DMS153 (cell line): ENCODE measurements at regions not wholly inside any gene's neighbourhood (a gene's known extent, or its start where the extent isn't known, plus 50 kb on each side); places are given as distances from the start of the nearest gene placed in this dataset.
"Not testable (repeated sequence)": the region's sequence is repeated elsewhere in the genome, so short reads cannot be mapped to it uniquely, and the experiment has no call there.

Experiments
- DNase-seq: peaks from one replicate; lab custom pipeline; 2025; lab: John Stamatoyannopoulos, UW

GRCh38 chr5:78726571-78726970 lies 78.0 kb upstream of the LHFPL2 start:
- no peak for DNase-seq

DNA sequence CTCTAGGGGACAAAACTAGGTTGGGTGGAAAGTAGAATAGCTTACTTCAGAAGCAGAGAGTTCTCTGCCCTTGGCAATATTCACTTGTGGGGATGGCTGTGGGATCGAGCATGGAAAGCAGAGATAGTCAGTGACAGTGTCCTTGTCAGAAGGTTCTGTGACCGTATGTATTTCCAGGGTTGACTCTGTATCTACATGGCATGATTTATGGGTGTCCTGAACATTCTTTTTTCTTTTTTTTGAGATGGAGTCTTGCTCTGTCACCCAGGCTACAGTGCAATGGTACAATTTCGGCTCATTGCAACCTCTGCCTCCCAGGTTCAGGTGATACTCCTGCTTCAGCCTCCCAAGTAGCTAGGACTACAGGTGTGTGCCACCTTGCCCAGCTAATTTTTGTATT lies 77.4 kb upstream of the LHFPL2 start:
- DNase-seq: no peak

GRCh38 chr5:78724061-78724460 lies 75.5 kb upstream of the LHFPL2 start:
- no peak for DNase-seq

- DNase-seq: no peak
Measured at GRCh38 chr5:78720997-78721396, 72.4 kb upstream of the LHFPL2 start.

DNA sequence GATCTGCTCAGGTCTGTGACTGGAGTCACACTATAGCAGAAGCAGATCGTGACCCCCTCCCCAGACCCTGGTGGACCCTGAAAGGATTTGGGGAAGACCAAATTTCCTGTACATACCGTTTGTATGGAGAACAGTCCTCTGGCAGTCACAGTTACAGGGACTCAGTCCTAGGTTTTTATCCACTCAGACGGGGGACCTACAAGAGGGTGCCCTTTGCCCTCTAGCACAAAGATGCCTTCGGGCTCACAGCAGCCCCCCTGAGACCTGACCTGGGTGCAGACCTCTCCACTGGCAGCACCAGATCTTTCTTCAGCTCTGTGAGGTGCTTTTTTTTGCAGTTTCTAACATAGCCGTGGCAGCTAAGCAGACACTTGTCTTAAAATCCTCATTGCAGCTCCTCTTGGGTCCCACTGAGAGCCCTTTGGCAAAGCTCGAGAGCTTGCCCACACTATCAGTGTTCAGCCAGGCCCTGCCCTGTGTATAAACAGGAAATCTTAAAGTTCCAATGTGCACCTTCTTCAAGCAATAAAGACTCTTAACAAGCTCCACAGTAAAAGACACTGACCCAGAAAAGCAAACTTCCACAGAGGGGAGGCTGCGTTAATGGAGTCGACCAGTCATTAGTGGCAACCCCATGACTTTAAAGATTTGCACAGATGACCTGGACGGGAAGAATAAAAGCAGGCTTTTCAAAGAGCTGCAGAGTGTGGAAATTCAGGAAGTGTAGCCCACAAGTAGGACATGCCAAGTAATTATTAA lies 71.8 kb upstream of the LHFPL2 start:
- no peak for DNase-seq

DNA sequence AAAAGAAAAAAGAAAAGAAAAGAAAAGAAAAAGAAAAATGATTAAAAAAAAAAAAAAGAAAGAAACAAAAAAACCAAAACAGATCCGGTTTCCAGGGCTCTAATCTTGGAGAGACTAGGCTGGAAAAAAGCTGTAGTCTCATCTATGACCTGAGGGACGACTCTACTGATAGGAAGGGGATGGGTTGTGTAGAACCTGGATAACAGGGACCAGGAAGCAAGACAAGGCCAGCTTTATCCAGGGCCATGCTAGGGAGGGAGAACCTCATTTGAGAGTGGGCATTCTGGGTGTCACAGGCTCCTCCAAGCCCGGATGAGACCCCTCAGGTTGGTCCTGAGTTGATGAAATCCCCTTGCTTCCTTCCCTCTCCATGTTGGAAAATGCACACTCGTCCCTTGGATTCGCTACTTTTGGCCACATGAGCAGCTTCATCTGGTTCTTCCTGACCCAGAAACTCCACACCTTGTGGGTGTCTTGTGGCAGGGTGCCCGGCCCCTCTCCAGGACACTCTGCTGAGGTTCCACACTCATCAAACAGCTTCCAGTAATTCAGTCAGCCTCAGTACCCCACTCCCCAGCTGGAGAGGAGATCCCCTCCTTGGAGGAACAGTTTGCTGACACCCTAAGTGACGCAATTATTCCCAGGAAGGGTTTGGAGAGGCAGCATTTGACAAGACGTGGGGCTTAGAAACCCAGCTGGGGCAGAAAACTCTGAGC lies 71.1 kb upstream of the LHFPL2 start:
- DNase-seq: no peak

GRCh38 chr5:78718824-78719223 lies 70.3 kb upstream of the LHFPL2 start:
- DNase-seq: no peak

GRCh38 chr5:78717674-78718584 lies 69.4 kb upstream of the LHFPL2 start:
- DNase-seq: peak; percentile 34

DNA sequence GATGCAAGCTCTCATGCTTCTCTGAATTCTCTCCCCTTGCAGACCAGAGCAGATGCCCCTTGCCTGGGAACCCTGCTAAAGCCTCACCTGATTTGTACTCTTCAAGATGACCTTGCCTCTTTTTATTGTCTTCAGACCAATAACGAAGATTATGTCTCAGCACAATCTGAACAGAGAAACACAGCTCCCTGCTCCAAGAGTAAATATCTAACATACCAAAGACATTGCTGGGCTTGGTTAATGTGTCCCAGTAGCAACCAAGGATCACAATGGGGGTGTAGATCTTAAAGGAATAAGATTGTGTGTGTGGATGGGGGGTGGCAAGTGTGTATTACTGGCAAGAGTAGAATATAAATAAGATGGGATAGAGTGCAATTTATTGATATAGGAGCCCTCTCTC lies 67.6 kb upstream of the LHFPL2 start:
- DNase-seq: no peak

DNA sequence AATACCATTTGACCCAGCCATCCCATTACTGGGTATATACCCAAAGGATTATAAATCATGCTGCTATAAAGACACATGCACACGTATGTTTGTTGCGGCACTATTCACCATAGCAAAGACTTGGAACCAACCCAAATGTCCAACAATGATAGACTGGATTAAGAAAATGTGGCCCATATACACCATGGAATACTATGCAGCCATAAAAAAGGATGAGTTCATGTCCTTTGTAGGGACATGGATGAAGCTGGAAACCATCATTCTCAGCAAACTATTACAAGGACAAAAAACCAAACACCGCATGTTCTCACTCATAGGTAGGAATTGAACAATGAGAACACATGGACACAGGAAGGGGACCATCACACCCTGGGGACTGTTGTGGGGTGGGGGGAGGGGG lies 66.8 kb upstream of the LHFPL2 start:
- not testable (repeated sequence) for DNase-seq

DNA sequence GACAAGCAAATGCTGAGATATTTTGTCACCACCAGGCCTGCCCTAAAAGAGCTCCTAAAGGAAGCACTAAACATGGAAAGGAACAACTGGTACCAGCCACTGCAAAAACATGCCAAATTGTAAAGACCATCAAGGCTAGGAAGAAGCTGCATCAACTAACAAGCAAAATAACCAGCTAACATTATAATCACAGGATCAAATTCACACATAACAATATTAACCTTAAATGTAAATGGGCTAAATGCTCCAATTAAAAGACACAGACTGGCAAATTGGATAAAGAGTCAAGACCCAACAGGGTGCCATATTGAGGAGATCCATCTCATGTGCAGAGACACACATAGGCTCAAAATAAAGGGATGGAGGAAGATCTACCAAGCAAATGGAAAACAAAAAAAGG lies 63.1 kb upstream of the LHFPL2 start:
- not testable (repeated sequence) for DNase-seq

DNA sequence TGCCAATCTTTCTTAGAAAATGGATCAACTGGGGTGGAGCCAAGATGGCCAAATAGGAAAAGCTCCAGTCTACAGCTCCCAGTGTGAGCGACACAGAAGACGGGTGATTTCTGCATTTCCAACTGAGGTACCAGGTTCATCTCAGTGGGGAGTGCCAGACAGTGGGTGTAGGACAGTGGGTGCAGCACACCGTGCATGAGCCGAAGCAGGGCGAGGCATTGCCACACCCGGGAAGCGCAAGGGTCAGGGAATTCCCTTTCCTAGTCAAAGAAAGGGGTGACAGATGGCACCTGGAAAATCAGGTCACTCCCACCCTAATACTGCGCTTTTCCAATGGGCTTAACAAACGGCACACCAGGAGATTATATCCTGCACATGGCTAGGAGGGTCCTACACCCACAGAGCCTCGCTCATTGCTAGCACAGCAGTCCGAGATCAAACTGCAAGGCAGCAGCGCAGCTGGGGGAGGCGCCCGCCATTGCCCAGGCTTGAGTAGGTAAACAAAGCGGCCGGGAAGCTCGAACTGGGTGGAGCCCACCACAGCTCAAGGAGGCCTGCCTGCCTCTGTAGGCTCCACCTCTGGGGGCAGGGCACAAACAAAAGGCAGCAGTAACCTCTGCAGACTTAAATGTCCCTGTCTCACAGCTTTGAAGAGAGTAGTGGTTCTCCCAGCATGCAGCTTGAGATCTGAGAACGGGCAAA lies 61.3 kb upstream of the LHFPL2 start:
- DNase-seq: not testable (repeated sequence)

DNA sequence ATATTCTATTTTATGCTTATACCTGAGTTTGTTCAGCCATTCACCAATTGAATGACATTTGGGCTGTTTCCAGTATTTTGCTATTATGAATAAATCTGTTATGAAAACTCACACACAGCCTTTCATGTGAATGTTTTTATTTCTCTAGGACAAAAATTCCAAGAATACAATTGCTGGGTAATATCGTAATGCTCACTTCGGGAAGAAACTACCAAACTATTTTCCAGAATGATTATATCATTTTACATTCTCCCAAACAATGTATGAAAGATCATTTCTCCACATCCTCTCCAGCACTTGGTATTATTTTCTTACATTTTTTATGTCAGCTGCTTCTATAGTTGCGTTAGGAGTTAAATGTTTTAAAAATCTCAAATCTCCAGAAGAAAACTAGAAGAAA lies 58.3 kb upstream of the LHFPL2 start:
- no peak for DNase-seq

DNA sequence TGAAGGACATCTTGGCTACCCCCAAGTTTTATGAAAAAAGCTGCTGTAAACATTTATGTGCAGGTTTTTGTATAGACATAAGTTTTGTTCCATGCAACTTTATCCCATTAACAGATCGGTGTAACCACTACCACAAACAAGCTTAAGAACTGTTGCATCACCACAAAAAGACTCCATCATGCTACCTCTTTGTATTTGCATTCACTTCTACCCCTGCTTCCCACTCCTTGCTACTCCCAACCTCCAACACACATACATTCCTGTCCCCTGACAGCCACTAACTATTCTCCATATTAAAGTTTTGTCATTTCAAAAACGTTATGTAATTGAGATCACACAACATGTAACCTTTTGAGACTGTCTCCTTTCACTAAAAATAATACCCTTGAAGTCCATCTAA lies 57.8 kb upstream of the LHFPL2 start:
- no peak for DNase-seq

- DNase-seq: no peak
Measured at GRCh38 chr5:78705826-78706225, 57.3 kb upstream of the LHFPL2 start.

DNA sequence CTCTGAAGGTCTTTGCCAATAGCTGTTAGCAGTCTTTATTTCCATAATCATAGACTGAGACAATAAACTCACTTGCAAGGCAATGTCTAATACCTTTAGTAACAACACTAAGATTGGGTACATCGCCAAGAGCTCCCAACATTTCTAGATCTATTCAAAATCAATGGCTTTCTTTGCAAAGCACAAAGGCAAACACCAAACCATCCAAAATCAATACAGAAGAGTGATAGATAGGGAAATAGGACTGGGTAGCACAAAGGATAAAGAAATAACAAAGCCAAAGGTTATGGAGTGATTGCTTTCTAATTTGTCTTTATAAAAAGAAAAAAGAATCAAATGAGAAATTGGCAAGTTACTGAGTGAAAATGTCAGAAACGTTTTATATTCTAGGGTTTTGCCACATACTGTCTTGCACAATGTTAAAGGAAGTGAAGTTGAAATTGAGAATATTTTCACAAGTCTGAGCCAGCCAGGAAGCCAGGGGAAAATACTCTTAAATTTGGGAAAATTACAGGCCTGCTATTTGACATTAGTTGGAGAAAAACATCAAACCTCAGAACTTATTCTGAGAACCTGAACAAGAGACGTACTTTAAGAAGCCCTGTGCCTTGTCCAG lies 53.3 kb upstream of the LHFPL2 start:
- no peak for DNase-seq

DNA sequence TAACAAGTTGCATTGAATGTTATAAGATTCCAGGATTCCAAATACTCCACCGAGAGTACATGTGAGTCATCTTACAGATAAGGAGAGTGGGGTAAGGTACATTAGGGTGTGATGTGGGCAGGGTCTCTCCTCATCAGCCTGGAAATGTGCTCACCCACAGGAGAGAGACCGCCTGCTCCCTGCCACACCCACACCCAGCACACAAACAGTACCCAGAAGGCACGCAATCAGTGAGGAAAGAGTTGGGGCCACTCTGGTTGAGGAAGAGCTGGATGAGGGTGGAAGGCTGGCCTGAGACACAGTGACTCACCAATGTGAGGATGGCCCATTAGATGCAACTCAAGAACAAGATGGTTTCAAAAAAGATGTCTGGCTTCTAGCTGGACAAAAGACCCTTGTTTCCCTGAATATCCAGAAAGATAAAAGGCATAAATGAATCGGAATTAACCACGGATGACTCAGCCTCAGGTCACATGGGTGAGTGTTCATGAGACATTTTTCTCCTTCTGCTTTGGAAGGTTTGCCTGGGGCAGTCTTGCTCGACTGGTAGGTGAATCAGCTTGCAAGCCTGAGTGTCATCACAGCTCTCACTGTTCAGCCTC lies 51.1 kb upstream of the LHFPL2 start:
- no peak for DNase-seq

GRCh38 chr5:78698191-78698791 lies 49.7 kb upstream of the LHFPL2 start:
- no peak for DNase-seq
